ENCODE measurements at regions not wholly inside any gene's neighbourhood (a gene's known extent, or its start where the extent isn't known, plus 50 kb on each side); places are given as distances from the start of the nearest gene placed in this dataset.

GRCh38 chr7:36076074-36076473 lies 77.0 kb upstream of the EEPD1 start:
- no peak overlapping the region for H3K27ac Mint-ChIP-seq (ENCODE audit: low read depth, unreplicated experiment)
- no peaks in the 10 kb centered on the region for H3K9me3 Mint-ChIP-seq (ENCODE audit: unreplicated experiment)
- ChIA-PET POLR2A (interaction anchor here (0.7 kb wide), 1 partner anchor 14 kb away, joined by 3 read pairs; no protein-coding TSS in a partner anchor), CTCF (no interaction called here)
- intact Hi-C loops (cut with micrococcal nuclease), result no loop called here
- no peak for DNase-seq (ENCODE audit: unreplicated experiment)
- peaks cover 18% of the 10 kb centered on the region for H3K27me3 Mint-ChIP-seq (ENCODE audit: insufficient read depth, unreplicated experiment)
- BruUV-seq (replicated peaks), result no TSS peak
- H3K36me3 Mint-ChIP-seq (ENCODE audit: insufficient read depth, unreplicated experiment), result peaks cover 4% of the 10 kb centered on the region
- no peaks in the 10 kb centered on the region for H3K4me1 Mint-ChIP-seq (ENCODE audit: insufficient read depth, unreplicated experiment)
- TF ChIP-seq CTCF (IDR thresholded peaks at IDR 0.05; ENCODE audit: unreplicated experiment), result no peak
- H3K4me3 Mint-ChIP-seq (ENCODE audit: unreplicated experiment), result no peak overlapping the region

GRCh38 chr7:36078816-36079360 lies 74.2 kb upstream of the EEPD1 start:
- Mint-ChIP-seq H3K27me3 (ENCODE audit: insufficient read depth, unreplicated experiment) (peaks cover 15% of the 10 kb centered on the region), H3K27ac (ENCODE audit: low read depth, unreplicated experiment) (no peak overlapping the region), H3K9me3 (ENCODE audit: unreplicated experiment) (no peaks in the 10 kb centered on the region), H3K36me3 (ENCODE audit: insufficient read depth, unreplicated experiment) (no peaks in the 10 kb centered on the region), H3K4me1 (ENCODE audit: insufficient read depth, unreplicated experiment) (no peaks in the 10 kb centered on the region), H3K4me3 (ENCODE audit: unreplicated experiment) (no peak overlapping the region)
- no peak for DNase-seq (ENCODE audit: unreplicated experiment)
- no peak for TF ChIP-seq CTCF (IDR thresholded peaks at IDR 0.05; ENCODE audit: unreplicated experiment)
- POLR2A ChIA-PET, result no interaction called here
- CTCF ChIA-PET, result no interaction called here
- no TSS peak for BruUV-seq (replicated peaks)
- intact Hi-C loops (cut with micrococcal nuclease), result no loop called here

- POLR2A ChIA-PET, result interaction anchor here (0.6 kb wide), 1 partner anchor 181 kb away, joined by 3 read pairs; no protein-coding TSS in a partner anchor
- Mint-ChIP-seq H3K4me1 (ENCODE audit: insufficient read depth, unreplicated experiment) (no peaks in the 10 kb centered on the region), H3K27me3 (ENCODE audit: insufficient read depth, unreplicated experiment) (peaks cover 8% of the 10 kb centered on the region), H3K36me3 (ENCODE audit: insufficient read depth, unreplicated experiment) (no peaks in the 10 kb centered on the region), H3K9me3 (ENCODE audit: unreplicated experiment) (no peaks in the 10 kb centered on the region), H3K27ac (ENCODE audit: low read depth, unreplicated experiment) (no peak overlapping the region), H3K4me3 (ENCODE audit: unreplicated experiment) (no peak overlapping the region)
- CTCF ChIA-PET, result no interaction called here
- intact Hi-C loops (cut with micrococcal nuclease), result no loop called here
- TF ChIP-seq CTCF (IDR thresholded peaks at IDR 0.05; ENCODE audit: unreplicated experiment), result no peak
- BruUV-seq (replicated peaks), result no TSS peak
- no peak for DNase-seq (ENCODE audit: unreplicated experiment)
Measured at GRCh38 chr7:36079446-36080025, 73.5 kb upstream of the EEPD1 start.

- H3K27ac Mint-ChIP-seq (ENCODE audit: low read depth, unreplicated experiment), result no peak overlapping the region
- no TSS peak for BruUV-seq (replicated peaks)
- H3K9me3 Mint-ChIP-seq (ENCODE audit: unreplicated experiment), result no peaks in the 10 kb centered on the region
- POLR2A ChIA-PET, result no interaction called here
- no peak for DNase-seq (ENCODE audit: unreplicated experiment)
- CTCF ChIA-PET, result no interaction called here
- no peak overlapping the region for H3K4me3 Mint-ChIP-seq (ENCODE audit: unreplicated experiment)
- H3K36me3 Mint-ChIP-seq (ENCODE audit: insufficient read depth, unreplicated experiment), result no peaks in the 10 kb centered on the region
- TF ChIP-seq CTCF (IDR thresholded peaks at IDR 0.05; ENCODE audit: unreplicated experiment), result no peak
- H3K27me3 Mint-ChIP-seq (ENCODE audit: insufficient read depth, unreplicated experiment), result no peaks in the 10 kb centered on the region
- H3K4me1 Mint-ChIP-seq (ENCODE audit: insufficient read depth, unreplicated experiment), result no peaks in the 10 kb centered on the region
- intact Hi-C loops (cut with micrococcal nuclease), result no loop called here
Measured at GRCh38 chr7:36080843-36081242, 72.2 kb upstream of the EEPD1 start.

All from MCF 10A (cell line).